A673 (cell line): ENCODE measurements at regions not wholly inside any gene's neighbourhood (a gene's known extent, or its start where the extent isn't known, plus 50 kb on each side); places are given as distances from the start of the nearest gene placed in this dataset.

Experiments used
- CTCF ChIP-seq: fragments of 300-800, 200-600 bp; sonication (generic); conservative IDR thresholded peaks from 2 replicates; pipeline ENCODE4 v1.5.1; 2017; ENCODE audit warnings: low read depth, mild to moderate bottlenecking, antibody characterized with exemption, low read length, moderate library complexity, mixed read lengths
- EZH2 ChIP-seq: fragments of 200-600 bp; sonication (generic); IDR thresholded peaks from 2 replicates; pipeline ENCODE4 v1.6.1; 2017; ENCODE audit warnings: borderline replicate concordance, low read depth, mild to moderate bottlenecking, mixed read lengths, antibody characterized with exemption, low read length; ENCODE audit not compliant: poor library complexity, severe bottlenecking

GRCh38 chr2:66926594-66927112 is 470.5 kb upstream of the ETAA1 start:
- TF ChIP-seq CTCF, result no peak
- no peak for TF ChIP-seq EZH2
